DOHH2 (cell line): ENCODE measurements at regions not wholly inside any gene's neighbourhood (a gene's known extent, or its start where the extent isn't known, plus 50 kb on each side); places are given as distances from the start of the nearest gene placed in this dataset.

Experiments used
- CTCF ChIP-seq: fragments of 200-600 bp; sonication (generic); IDR thresholded peaks from one replicate; pipeline ENCODE4 v1.5.1; 2014; ENCODE audit warnings: antibody characterized with exemption, mild to moderate bottlenecking, low read depth, low read length; ENCODE audit not compliant: poor library complexity, severe bottlenecking
- EZH2phosphoT487 ChIP-seq: fragments of 200-600 bp; sonication (generic); IDR thresholded peaks from 2 replicates; pipeline ENCODE4 v1.6.1; 2017; ENCODE audit warnings: borderline replicate concordance, mild to moderate bottlenecking, antibody characterized with exemption, low read length, moderate library complexity, mixed read lengths

- TF ChIP-seq CTCF: no peak
- no peak for TF ChIP-seq EZH2phosphoT487
These were observed 152.6 kb upstream of the HDDC2 start for GRCh38 chr6:125454351-125454750.
